IMR-90 (cell line): ENCODE measurements at regions not wholly inside any gene's neighbourhood (a gene's known extent, or its start where the extent isn't known, plus 50 kb on each side); places are given as distances from the start of the nearest gene placed in this dataset.
"Not testable (repeated sequence)": the region's sequence is repeated elsewhere in the genome, so short reads cannot be mapped to it uniquely, and the experiment has no call there.

Experiments used
- ATAC-seq: fragments of 200-7000 bp; cut with Tn5 transposase; 2 replicates; pipeline ENCODE4 v1.9.1; 2020; ENCODE audit warnings: low read depth, mild to moderate bottlenecking, moderate library complexity
- BruUV-seq: library from RNA; stranded (reverse); fragments of 400-500 nt; replicated peaks from 2 replicates; lab custom pipeline; 2021; lab: Mats Ljungman, UMichigan
- CTCF ChIA-PET: fragments of 300-600 bp; formaldehyde crosslinking; extraction: SDS; loops from one replicate; lab custom pipeline; 2021; ENCODE audit warnings: antibody characterized with exemption; lab: Yijun Ruan, JAX
- POLR2A ChIA-PET: fragments of 300-600 bp; sonication (Branson Sonifier 250); formaldehyde crosslinking; loops from one replicate; lab custom pipeline; 2022; ENCODE audit warnings: antibody characterized with exemption; ENCODE audit not compliant: unreplicated experiment; lab: Charles Lee
- DNase-seq: peaks from one replicate; pipeline ENCODE4 v3.0.0; 2013
- H2AFZ ChIP-seq: replicated peaks from 2 replicates; pipeline ENCODE3; 2013; ENCODE audit warnings: low read length, mild to moderate bottlenecking; ENCODE audit not compliant: poor library complexity
- H2AK5ac ChIP-seq: 2 replicates; pipeline ENCODE4 v1.6.1; 2013; ENCODE audit warnings: low read depth, low read length, inconsistent platforms
- H2AK9ac ChIP-seq: replicated peaks from 2 replicates; pipeline ENCODE3; 2013; ENCODE audit warnings: mild to moderate bottlenecking, low read depth, low read length, moderate library complexity; ENCODE audit not compliant: poor library complexity
- H2BK120ac ChIP-seq: 2 replicates; pipeline ENCODE4 v1.6.1; 2013; ENCODE audit warnings: low read depth, low read length, inconsistent platforms
- H2BK15ac ChIP-seq: 3 replicates; pipeline ENCODE4 v1.6.1; 2013; ENCODE audit warnings: low read depth, low read length, inconsistent platforms
- H2BK20ac ChIP-seq: 2 replicates; pipeline ENCODE4 v1.6.1; 2013; ENCODE audit warnings: low read depth, mild to moderate bottlenecking, inconsistent platforms, low read length, moderate library complexity
- H2BK5ac ChIP-seq: 2 replicates; pipeline ENCODE4 v1.6.1; 2013; ENCODE audit warnings: mild to moderate bottlenecking, low read depth, low read length, inconsistent platforms; ENCODE audit not compliant: poor library complexity, severe bottlenecking
- H3K14ac ChIP-seq: replicated peaks from 2 replicates; pipeline ENCODE4 v1.6.1; 2013; ENCODE audit warnings: low read depth, low read length, inconsistent platforms
- H3K18ac ChIP-seq: 2 replicates; pipeline ENCODE4 v1.6.1; 2013; ENCODE audit warnings: low read depth, low read length, control low read depth
- H3K23ac ChIP-seq: 2 replicates; pipeline ENCODE4 v1.6.1; 2013; ENCODE audit warnings: low read depth, low read length, inconsistent platforms
- H3K27ac ChIP-seq: 2 replicates; pipeline ENCODE4 v1.5.1; 2013; ENCODE audit warnings: mild to moderate bottlenecking, control low read depth, low read length; ENCODE audit not compliant: insufficient read depth
- H3K27me3 ChIP-seq: 2 replicates; pipeline ENCODE4 v1.6.1; 2013; ENCODE audit warnings: low read length; ENCODE audit not compliant: control insufficient read depth, insufficient read depth
- H3K36me3 ChIP-seq: 2 replicates; pipeline ENCODE4 v1.6.1; 2013; ENCODE audit warnings: low read length, mixed read lengths; ENCODE audit not compliant: control insufficient read depth, insufficient read depth
- H3K4ac ChIP-seq: 2 replicates; pipeline ENCODE4 v1.6.1; 2013; ENCODE audit warnings: low read depth, low read length, inconsistent platforms
- H3K4me1 ChIP-seq: 2 replicates; pipeline ENCODE4 v1.6.1; 2013; ENCODE audit warnings: low read length, mixed read lengths; ENCODE audit not compliant: control insufficient read depth, insufficient read depth
- H3K4me2 ChIP-seq: 2 replicates; pipeline ENCODE4 v1.6.1; 2013; ENCODE audit warnings: low read depth, mild to moderate bottlenecking, control low read depth, low read length, moderate library complexity
- H3K4me3 ChIP-seq: 2 replicates; pipeline ENCODE4 v1.5.1; 2013; ENCODE audit warnings: low read depth, mild to moderate bottlenecking, control low read depth, low read length, moderate library complexity; ENCODE audit not compliant: insufficient read depth
- H3K56ac ChIP-seq: 2 replicates; pipeline ENCODE4 v1.6.1; 2013; ENCODE audit warnings: low read length, inconsistent platforms; ENCODE audit not compliant: insufficient read depth; ENCODE audit errors: extremely low read depth
- H3K79me1 ChIP-seq, 2 experiments: 2 replicates each; pipeline ENCODE4 v1.6.1; 2013; ENCODE audit warnings: low read length in 2 of 2, inconsistent platforms in 1 of 2, low read depth in 1 of 2
- H3K9ac ChIP-seq: 2 replicates; pipeline ENCODE4 v1.6.1; 2013; ENCODE audit warnings: low read depth, low read length, control low read depth
- H3K9me1 ChIP-seq: 2 replicates; pipeline ENCODE4 v1.6.1; 2013; ENCODE audit warnings: low read length, inconsistent platforms; ENCODE audit not compliant: insufficient read depth
- H3K9me3 ChIP-seq: 2 replicates; pipeline ENCODE4 v1.6.1; 2013; ENCODE audit warnings: low read length; ENCODE audit not compliant: control insufficient read depth, insufficient read depth
- H4K20me1 ChIP-seq: 2 replicates; pipeline ENCODE4 v1.6.1; 2013; ENCODE audit warnings: low read length, inconsistent platforms; ENCODE audit not compliant: insufficient read depth
- H4K5ac ChIP-seq: 2 replicates; pipeline ENCODE4 v1.6.1; 2013; ENCODE audit warnings: mild to moderate bottlenecking, low read depth, low read length, control low read depth
- H4K8ac ChIP-seq, 2 experiments: 2 replicates each; pipeline ENCODE4 v1.6.1; 2013; ENCODE audit warnings: low read depth in 2 of 2, low read length in 2 of 2, control low read depth in 1 of 2, inconsistent platforms in 1 of 2
- H4K91ac ChIP-seq: 2 replicates; pipeline ENCODE4 v1.6.1; 2013; ENCODE audit warnings: low read depth, low read length, inconsistent platforms; ENCODE audit not compliant: insufficient read depth
- WGBS, 2 experiments: methylation state at CpG; one replicate each; pipeline versions ENCODE4 v1.1.5 to v1.1.7; 2013; ENCODE audit warnings: missing lambda C conversion rate in 2 of 2; ENCODE audit not compliant: insufficient read length in 1 of 2; ENCODE audit errors: extremely low coverage in 2 of 2; 5-methylcytosine and 5-hydroxymethylcytosine counted together
- dilution Hi-C: fragments of 300-500 bp; cut with HindIII; formaldehyde crosslinking; loops from one replicate; pipeline ENCODE4 v1.14.3; 2018; ENCODE audit warnings: low sequenced_read_pairs; ENCODE audit not compliant: unreplicated experiment
- in situ Hi-C: fragments of 300-500 bp; cut with MboI; formaldehyde crosslinking; loops from 3 replicates; pipeline ENCODE4 v1.14.3; 2019; ENCODE audit warnings: low sequenced_read_pairs, inconsistent platforms, mixed read lengths
- intact Hi-C: fragments of 100-400 bp; cut with micrococcal nuclease; formaldehyde crosslinking; loops from 2 replicates; pipeline ENCODE4 v1.10.0; 2022

- H3K27me3 ChIP-seq, H2BK15ac ChIP-seq, H3K14ac ChIP-seq, H4K91ac ChIP-seq, H4K8ac ChIP-seq, intact Hi-C loops, in situ Hi-C loops, H3K4me1 ChIP-seq, H2BK20ac ChIP-seq, H4K5ac ChIP-seq, H3K79me1 ChIP-seq, H2BK120ac ChIP-seq, H3K27ac ChIP-seq, H2BK5ac ChIP-seq, BruUV-seq, H3K56ac ChIP-seq, H3K36me3 ChIP-seq, H2AK9ac ChIP-seq, dilution Hi-C loops, CTCF ChIA-PET, H3K9me3 ChIP-seq, H3K4ac ChIP-seq, POLR2A ChIA-PET, DNase-seq, H3K4me2 ChIP-seq, ATAC-seq, H3K4me3 ChIP-seq, H2AFZ ChIP-seq, H3K9me1 ChIP-seq, H2AK5ac ChIP-seq, H3K18ac ChIP-seq, H3K9ac ChIP-seq, H4K20me1 ChIP-seq, H3K23ac ChIP-seq: not testable (repeated sequence)
- no CpG with 5 or more reads among the region's 26 CpGs for WGBS, 2 experiments
These were observed 141.9 kb upstream of the SYNPR start for GRCh38 chr3:63136249-63136648.
